Endothelial cell of umbilical vein (primary cell): ENCODE measurements at regions not wholly inside any gene's neighbourhood (a gene's known extent, or its start where the extent isn't known, plus 50 kb on each side); places are given as distances from the start of the nearest gene placed in this dataset.

Experiments
- CTCF ChIP-seq, 2 donors: IDR thresholded peaks; 1 replicate in 1 of 2; 2 replicates in 1 of 2; pipeline ENCODE4 v1.5.1; 2011; ENCODE audit warnings: low read length in 2 of 2, mild to moderate bottlenecking in 2 of 2, moderate library complexity in 2 of 2, control low read depth in 1 of 2, inconsistent platforms in 1 of 2, low read depth in 1 of 2; ENCODE audit not compliant: insufficient read depth in 1 of 2; ENCODE audit errors: extremely low read depth in 1 of 2
- FOS ChIP-seq: IDR thresholded peaks from 2 replicates; pipeline ENCODE4 v1.6.1; 2011; ENCODE audit warnings: mild to moderate bottlenecking, low read length, moderate library complexity, borderline replicate concordance; ENCODE audit not compliant: insufficient read depth
- GATA2 ChIP-seq: IDR thresholded peaks from 2 replicates; pipeline ENCODE4 v1.7.0; 2011; ENCODE audit warnings: low read depth, mild to moderate bottlenecking, moderate library complexity, mixed read lengths, low read length; ENCODE audit not compliant: insufficient read length, insufficient read depth
- POLR2A ChIP-seq: IDR thresholded peaks from 2 replicates; pipeline ENCODE4 v1.6.1; 2012; ENCODE audit warnings: low read depth, mild to moderate bottlenecking, control low read depth, low read length
- POLR2AphosphoS5 ChIP-seq: IDR thresholded peaks from 2 replicates; pipeline ENCODE4 v1.6.1; 2012; ENCODE audit warnings: low read depth, mild to moderate bottlenecking, control low read depth, low read length, moderate library complexity; ENCODE audit not compliant: insufficient read depth

- TF ChIP-seq FOS (no peak), CTCF (IDR thresholded peaks at IDR 0.05; ENCODE audit: extremely low read depth in 1 of 2, insufficient read depth in 1 of 2, low read depth in 1 of 2, low read length in 2 of 2) (no peak), POLR2A (no peak), POLR2AphosphoS5 (no peak), GATA2 (no peak)
Measured at GRCh38 chr3:139293665-139294023, 50.2 kb upstream of the MRPS22 start.
